ENCODE measurements at regions not wholly inside any gene's neighbourhood (a gene's known extent, or its start where the extent isn't known, plus 50 kb on each side); places are given as distances from the start of the nearest gene placed in this dataset.

- no peaks in the 10 kb centered on the region for H3K36me3 ChIP-seq (ENCODE audit: control insufficient read depth in 5 of 5, insufficient read depth in 5 of 5, low read length in 5 of 5)
- H3K4me3 ChIP-seq (ENCODE audit: low read depth in 1 of 5, low read length in 5 of 5): no peak overlapping the region
- H3K4me1 ChIP-seq (ENCODE audit: control insufficient read depth in 5 of 5, insufficient read depth in 5 of 5, low read length in 5 of 5): peaks cover 5 to 24% (median 14%) of the 10 kb centered on the region in 5 donors
- H3K27ac ChIP-seq (ENCODE audit: low read depth, low read length): no peak overlapping the region
- H3K9ac ChIP-seq (ENCODE audit: low read length in 5 of 5): no peak overlapping the region
- H3K9me3 ChIP-seq (ENCODE audit: control insufficient read depth in 5 of 5, low read length in 5 of 5): peaks cover 0 to 5% (median 0%) of the 10 kb centered on the region in 5 donors
- H3K27me3 ChIP-seq (ENCODE audit: control insufficient read depth in 5 of 5, insufficient read depth in 4 of 5, low read length in 5 of 5): peaks cover 4 to 24% (median 11%) of the 10 kb centered on the region in 5 donors
Observed at GRCh38 chr6:167491438-167492099, 166.7 kb downstream of the TTLL2 start.

- Histone ChIP-seq H3K9ac (ENCODE audit: low read length in 5 of 5) (no peak overlapping the region), H3K27me3 (ENCODE audit: control insufficient read depth in 5 of 5, insufficient read depth in 4 of 5, low read length in 5 of 5) (peaks cover 4 to 23% (median 11%) of the 10 kb centered on the region in 5 donors), H3K27ac (ENCODE audit: low read depth, low read length) (no peak overlapping the region), H3K36me3 (ENCODE audit: control insufficient read depth in 5 of 5, insufficient read depth in 5 of 5, low read length in 5 of 5) (no peaks in the 10 kb centered on the region), H3K4me3 (ENCODE audit: low read depth in 1 of 5, low read length in 5 of 5) (no peak overlapping the region), H3K4me1 (ENCODE audit: control insufficient read depth in 5 of 5, insufficient read depth in 5 of 5, low read length in 5 of 5) (peaks cover 5 to 24% (median 14%) of the 10 kb centered on the region in 5 donors), H3K9me3 (ENCODE audit: control insufficient read depth in 5 of 5, low read length in 5 of 5) (peaks cover 0 to 5% (median 0%) of the 10 kb centered on the region in 5 donors)
Observed at GRCh38 chr6:167492100-167492449, 167.2 kb downstream of the TTLL2 start.

GRCh38 chr6:167493310-167493709 lies 168.4 kb downstream of the TTLL2 start:
- H3K36me3 ChIP-seq (ENCODE audit: control insufficient read depth in 5 of 5, insufficient read depth in 5 of 5, low read length in 5 of 5): no peaks in the 10 kb centered on the region
- H3K4me1 ChIP-seq (ENCODE audit: control insufficient read depth in 5 of 5, insufficient read depth in 5 of 5, low read length in 5 of 5): peaks cover 5 to 24% (median 14%) of the 10 kb centered on the region in 5 donors
- peaks cover 0 to 5% (median 0%) of the 10 kb centered on the region in 5 donors for H3K9me3 ChIP-seq (ENCODE audit: control insufficient read depth in 5 of 5, low read length in 5 of 5)
- no peak overlapping the region for H3K27ac ChIP-seq (ENCODE audit: low read depth, low read length)
- peak overlapping the region in 1 of 5 donors; percentile 1 for H3K9ac ChIP-seq (ENCODE audit: low read length in 5 of 5)
- no peak overlapping the region for H3K4me3 ChIP-seq (ENCODE audit: low read depth in 1 of 5, low read length in 5 of 5)
- H3K27me3 ChIP-seq (ENCODE audit: control insufficient read depth in 5 of 5, insufficient read depth in 4 of 5, low read length in 5 of 5): peaks cover 4 to 25% (median 11%) of the 10 kb centered on the region in 5 donors

DNA sequence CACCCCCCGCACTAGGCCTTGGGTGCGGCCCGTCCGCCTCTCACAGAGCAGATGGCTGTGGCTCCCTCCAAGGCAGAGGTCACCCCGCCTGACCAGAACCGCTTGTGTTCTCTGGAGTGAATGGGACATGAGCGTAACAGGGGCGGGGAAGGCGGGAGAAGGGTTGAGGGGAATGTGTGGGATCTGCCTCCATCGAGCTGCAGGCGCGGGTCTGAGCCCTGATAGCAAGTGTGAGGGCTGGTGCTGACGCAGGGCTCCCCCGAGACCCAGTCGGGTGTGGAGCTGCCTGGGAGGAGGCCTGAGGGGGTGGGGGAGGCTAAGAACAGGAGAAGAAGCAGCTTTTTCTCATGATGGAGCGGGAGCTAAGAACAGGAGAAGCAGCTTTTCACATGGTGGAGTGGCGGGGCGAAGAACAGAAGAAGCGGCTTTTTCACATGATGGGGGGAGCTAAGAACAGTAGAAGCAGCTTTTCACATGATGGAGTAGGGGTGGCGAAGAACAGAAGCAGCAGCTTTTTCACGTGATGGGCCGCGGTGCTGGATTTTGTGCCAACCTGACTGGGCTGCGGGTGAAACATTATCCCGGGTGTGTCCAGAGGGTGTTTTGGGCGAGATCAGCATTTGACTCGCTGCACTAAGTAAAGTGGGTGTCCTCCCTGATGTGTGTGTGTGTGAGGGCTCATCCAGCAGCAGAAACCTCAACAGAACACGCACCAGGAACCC lies 169.3 kb downstream of the TTLL2 start:
- Histone ChIP-seq H3K9me3 (ENCODE audit: control insufficient read depth in 5 of 5, low read length in 5 of 5) (peaks cover 0 to 5% (median 0%) of the 10 kb centered on the region in 5 donors), H3K27ac (ENCODE audit: low read depth, low read length) (no peak overlapping the region), H3K9ac (ENCODE audit: low read length in 5 of 5) (no peak overlapping the region), H3K27me3 (ENCODE audit: control insufficient read depth in 5 of 5, insufficient read depth in 4 of 5, low read length in 5 of 5) (peaks cover 4 to 25% (median 11%) of the 10 kb centered on the region in 5 donors), H3K4me1 (ENCODE audit: control insufficient read depth in 5 of 5, insufficient read depth in 5 of 5, low read length in 5 of 5) (peaks cover 5 to 24% (median 14%) of the 10 kb centered on the region in 5 donors), H3K4me3 (ENCODE audit: low read depth in 1 of 5, low read length in 5 of 5) (peak overlapping the region in 2 of 5 donors; percentile 27), H3K36me3 (ENCODE audit: control insufficient read depth in 5 of 5, insufficient read depth in 5 of 5, low read length in 5 of 5) (no peaks in the 10 kb centered on the region)

- Histone ChIP-seq H3K4me3 (ENCODE audit: low read depth in 1 of 5, low read length in 5 of 5) (no peak overlapping the region), H3K9me3 (ENCODE audit: control insufficient read depth in 5 of 5, low read length in 5 of 5) (peaks cover 0 to 5% (median 0%) of the 10 kb centered on the region in 5 donors), H3K9ac (ENCODE audit: low read length in 5 of 5) (no peak overlapping the region), H3K36me3 (ENCODE audit: control insufficient read depth in 5 of 5, insufficient read depth in 5 of 5, low read length in 5 of 5) (no peaks in the 10 kb centered on the region), H3K27ac (ENCODE audit: low read depth, low read length) (no peak overlapping the region), H3K27me3 (ENCODE audit: control insufficient read depth in 5 of 5, insufficient read depth in 4 of 5, low read length in 5 of 5) (peaks cover 4 to 25% (median 11%) of the 10 kb centered on the region in 5 donors), H3K4me1 (ENCODE audit: control insufficient read depth in 5 of 5, insufficient read depth in 5 of 5, low read length in 5 of 5) (peaks cover 5 to 24% (median 14%) of the 10 kb centered on the region in 5 donors)
Observed at GRCh38 chr6:167494698-167495435, 170.0 kb downstream of the TTLL2 start.

DNA sequence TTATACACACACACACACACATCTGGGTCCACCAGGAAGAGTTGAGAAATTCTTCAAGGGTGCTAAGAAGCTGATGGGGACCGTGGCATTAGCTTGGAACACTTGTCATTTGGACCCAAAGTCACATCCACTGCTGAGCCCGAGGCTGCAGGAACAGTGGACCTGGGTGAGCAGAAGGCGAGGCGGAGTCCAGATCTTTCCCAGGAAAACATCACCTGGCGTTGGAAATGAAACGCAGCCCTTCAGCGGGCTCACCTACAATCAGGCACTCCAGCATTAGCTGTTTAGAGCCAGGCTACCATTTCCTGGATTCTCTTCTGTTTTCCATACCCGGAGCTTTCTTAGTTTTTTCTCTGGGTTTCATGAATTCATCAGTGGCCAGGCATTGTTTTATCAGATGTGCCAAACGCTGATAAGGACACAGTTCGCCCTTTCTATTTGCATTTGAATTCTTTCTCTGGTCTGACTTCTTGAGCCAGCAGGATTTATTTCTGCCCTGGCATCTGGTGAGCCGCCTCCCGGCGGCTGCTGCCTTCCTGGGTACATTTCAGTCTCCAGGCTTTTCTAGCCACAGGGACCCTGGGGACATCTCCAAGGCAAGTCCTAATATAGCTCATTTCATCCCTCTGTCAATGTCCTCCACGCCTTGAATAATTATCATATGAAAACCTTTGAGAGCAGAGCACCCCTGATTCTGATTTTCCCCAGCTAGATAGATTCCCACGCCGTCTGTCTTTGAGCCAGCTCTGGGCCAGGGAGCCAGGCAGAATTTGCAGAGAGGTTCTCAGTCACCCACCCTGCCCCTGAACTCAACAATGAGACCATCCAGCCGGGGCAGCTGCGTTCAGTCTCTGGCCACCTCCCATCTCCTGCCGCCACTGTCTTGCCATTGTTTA lies 170.9 kb downstream of the TTLL2 start:
- no peak overlapping the region for H3K9ac ChIP-seq (ENCODE audit: low read length in 5 of 5)

GRCh38 chr6:167496707-167497106 lies 171.8 kb downstream of the TTLL2 start:
- no peaks in the 10 kb centered on the region for H3K36me3 ChIP-seq (ENCODE audit: control insufficient read depth in 5 of 5, insufficient read depth in 5 of 5, low read length in 5 of 5)
- H3K4me1 ChIP-seq (ENCODE audit: control insufficient read depth in 5 of 5, insufficient read depth in 5 of 5, low read length in 5 of 5): peaks cover 5 to 24% (median 14%) of the 10 kb centered on the region in 5 donors
- H3K4me3 ChIP-seq (ENCODE audit: low read depth in 1 of 5, low read length in 5 of 5): no peak overlapping the region
- peaks cover 4 to 18% (median 7%) of the 10 kb centered on the region in 5 donors for H3K27me3 ChIP-seq (ENCODE audit: control insufficient read depth in 5 of 5, insufficient read depth in 4 of 5, low read length in 5 of 5)
- no peak overlapping the region for H3K9ac ChIP-seq (ENCODE audit: low read length in 5 of 5)
- H3K27ac ChIP-seq (ENCODE audit: low read depth, low read length): no peak overlapping the region
- peaks cover 0 to 5% (median 0%) of the 10 kb centered on the region in 5 donors for H3K9me3 ChIP-seq (ENCODE audit: control insufficient read depth in 5 of 5, low read length in 5 of 5)

More for the DNA sequence above, 170.9 kb downstream of the TTLL2 start:
- peaks cover 4 to 25% (median 11%) of the 10 kb centered on the region in 5 donors for H3K27me3 ChIP-seq (ENCODE audit: control insufficient read depth in 5 of 5, insufficient read depth in 4 of 5, low read length in 5 of 5)
- peaks cover 5 to 24% (median 14%) of the 10 kb centered on the region in 5 donors for H3K4me1 ChIP-seq (ENCODE audit: control insufficient read depth in 5 of 5, insufficient read depth in 5 of 5, low read length in 5 of 5)
- H3K36me3 ChIP-seq (ENCODE audit: control insufficient read depth in 5 of 5, insufficient read depth in 5 of 5, low read length in 5 of 5): no peaks in the 10 kb centered on the region
- H3K9me3 ChIP-seq (ENCODE audit: control insufficient read depth in 5 of 5, low read length in 5 of 5): peaks cover 0 to 5% (median 0%) of the 10 kb centered on the region in 5 donors
- H3K27ac ChIP-seq (ENCODE audit: low read depth, low read length): no peak overlapping the region
- no peak overlapping the region for H3K4me3 ChIP-seq (ENCODE audit: low read depth in 1 of 5, low read length in 5 of 5)

DNA sequence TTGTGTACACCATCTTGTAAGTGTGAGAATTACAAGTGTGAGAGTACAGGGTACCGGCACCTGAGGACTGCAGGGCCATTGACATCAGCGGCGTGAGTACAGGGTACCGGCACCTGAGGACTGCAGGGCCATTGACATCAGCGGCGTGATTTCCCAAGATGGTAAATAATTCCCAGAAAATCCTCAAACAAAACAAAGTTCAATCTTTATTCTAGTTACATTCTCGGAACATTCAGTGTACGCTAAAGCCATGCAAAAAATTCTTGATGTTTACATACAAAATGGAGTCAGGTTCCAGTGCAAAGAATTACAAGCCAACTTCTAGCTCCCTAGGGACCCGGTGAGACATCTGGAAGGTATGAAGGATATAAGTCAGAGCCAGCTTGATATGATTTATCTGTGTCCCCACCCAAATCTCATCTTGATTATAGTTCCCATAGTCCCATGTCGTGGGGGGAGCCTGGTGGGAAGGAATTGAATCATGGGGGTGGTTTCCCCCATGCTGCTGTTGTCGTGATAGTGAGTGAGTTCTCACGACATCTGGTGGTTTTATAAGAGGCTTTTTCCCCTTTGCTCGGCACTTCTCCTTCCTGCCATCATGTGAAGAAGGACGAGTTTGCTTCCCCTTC lies 172.7 kb downstream of the TTLL2 start:
- H3K4me3 ChIP-seq (ENCODE audit: low read depth in 1 of 5, low read length in 5 of 5): no peak overlapping the region
- no peak overlapping the region for H3K27ac ChIP-seq (ENCODE audit: low read depth, low read length)
- peaks cover 0 to 16% (median 9%) of the 10 kb centered on the region in 5 donors for H3K4me1 ChIP-seq (ENCODE audit: control insufficient read depth in 5 of 5, insufficient read depth in 5 of 5, low read length in 5 of 5)
- H3K27me3 ChIP-seq (ENCODE audit: control insufficient read depth in 5 of 5, insufficient read depth in 4 of 5, low read length in 5 of 5): peaks cover 3 to 14% (median 7%) of the 10 kb centered on the region in 5 donors
- H3K9me3 ChIP-seq (ENCODE audit: control insufficient read depth in 5 of 5, low read length in 5 of 5): peaks cover 0 to 5% (median 0%) of the 10 kb centered on the region in 5 donors
- no peak overlapping the region for H3K9ac ChIP-seq (ENCODE audit: low read length in 5 of 5)
- H3K36me3 ChIP-seq (ENCODE audit: control insufficient read depth in 5 of 5, insufficient read depth in 5 of 5, low read length in 5 of 5): no peaks in the 10 kb centered on the region

GRCh38 chr6:167499161-167499660 lies 174.3 kb downstream of the TTLL2 start:
- H3K9me3 ChIP-seq (ENCODE audit: control insufficient read depth in 5 of 5, low read length in 5 of 5): no peaks in the 10 kb centered on the region
- H3K27ac ChIP-seq (ENCODE audit: low read depth, low read length): no peak overlapping the region
- H3K4me3 ChIP-seq (ENCODE audit: low read depth in 1 of 5, low read length in 5 of 5): no peak overlapping the region
- peaks cover 0 to 11% (median 0%) of the 10 kb centered on the region in 5 donors for H3K27me3 ChIP-seq (ENCODE audit: control insufficient read depth in 5 of 5, insufficient read depth in 4 of 5, low read length in 5 of 5)
- peaks cover under 1 to 8% (median 4%) of the 10 kb centered on the region in 5 donors for H3K4me1 ChIP-seq (ENCODE audit: control insufficient read depth in 5 of 5, insufficient read depth in 5 of 5, low read length in 5 of 5)
- no peak overlapping the region for H3K9ac ChIP-seq (ENCODE audit: low read length in 5 of 5)
- H3K36me3 ChIP-seq (ENCODE audit: control insufficient read depth in 5 of 5, insufficient read depth in 5 of 5, low read length in 5 of 5): no peaks in the 10 kb centered on the region
